NCI-H146 treated with DMSO at 0.1 percent for 48 hours (cell line): ENCODE measurements at regions not wholly inside any gene's neighbourhood (a gene's known extent, or its start where the extent isn't known, plus 50 kb on each side); places are given as distances from the start of the nearest gene placed in this dataset.

Experiments used
- DNase-seq: peaks from one replicate; lab custom pipeline; 2025; ENCODE audit not compliant: unreplicated experiment; lab: John Stamatoyannopoulos, UW

DNA sequence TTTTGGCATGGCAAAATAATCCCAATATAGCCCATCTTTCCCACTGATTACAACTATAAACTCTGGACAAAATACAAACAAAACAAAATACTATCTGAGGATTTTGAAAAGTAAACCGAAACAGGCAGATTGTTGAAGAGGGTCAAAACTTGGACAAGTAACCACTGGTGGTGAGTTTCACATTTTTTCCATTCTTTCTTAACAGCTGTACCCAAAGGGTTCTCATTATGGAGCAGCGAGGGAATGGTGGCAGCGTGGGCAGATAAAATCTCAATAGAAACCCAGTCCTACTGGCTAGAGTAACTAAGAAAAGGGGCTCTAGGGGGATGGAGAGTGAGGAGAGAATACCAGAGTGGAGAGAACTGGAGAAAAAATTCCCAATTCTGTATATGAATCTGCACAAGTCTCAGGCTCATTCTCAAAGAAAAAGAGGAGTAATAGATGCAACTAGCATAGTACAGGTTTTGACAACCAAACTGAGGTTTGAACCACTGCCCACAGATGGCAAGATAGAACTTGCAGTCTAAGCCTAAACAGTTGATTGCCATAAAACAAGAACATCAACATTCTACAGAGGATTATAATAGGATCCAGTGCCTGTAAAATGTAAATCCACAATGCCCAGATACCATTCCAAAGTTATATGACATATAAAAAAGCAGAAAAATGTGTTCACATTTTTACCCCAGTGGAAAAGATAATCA lies 284.5 kb downstream of the KCNRG start:
- no peak for DNase-seq

DNA sequence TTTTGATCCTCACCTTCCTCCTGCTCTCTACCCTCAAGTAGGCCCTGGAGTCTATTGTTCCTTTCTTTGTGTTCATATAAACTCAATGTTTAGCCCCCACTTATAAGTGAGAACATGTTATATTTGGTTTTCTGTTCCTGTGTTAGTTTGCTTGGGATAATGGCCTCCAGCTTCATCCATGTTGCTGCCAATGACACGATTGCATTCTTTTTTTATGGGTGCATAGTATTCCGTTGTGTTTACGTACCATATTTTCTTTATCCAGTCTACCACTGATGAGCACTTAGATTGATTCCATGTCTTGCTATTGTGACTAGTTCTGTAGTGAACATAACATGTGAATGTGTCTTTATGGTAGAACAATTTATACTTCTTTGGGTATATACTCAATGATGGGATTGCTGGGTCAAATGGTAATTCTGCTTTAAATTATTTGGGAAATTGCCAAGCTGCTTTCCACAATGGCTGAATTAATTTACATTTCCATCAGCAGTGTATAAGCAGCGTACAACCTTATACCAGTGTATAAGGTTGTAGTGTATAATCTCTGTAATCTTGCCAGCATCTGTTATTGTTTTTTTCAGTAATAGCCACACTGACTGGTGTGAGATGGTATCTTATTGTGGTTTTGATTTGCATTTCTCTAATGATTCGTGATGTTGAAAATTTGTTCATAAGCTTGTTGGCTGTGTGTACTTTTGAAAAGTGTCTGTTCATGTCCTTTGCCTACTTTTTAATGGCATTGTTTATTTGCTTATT lies 288.9 kb downstream of the KCNRG start:
- no peak for DNase-seq

DNA sequence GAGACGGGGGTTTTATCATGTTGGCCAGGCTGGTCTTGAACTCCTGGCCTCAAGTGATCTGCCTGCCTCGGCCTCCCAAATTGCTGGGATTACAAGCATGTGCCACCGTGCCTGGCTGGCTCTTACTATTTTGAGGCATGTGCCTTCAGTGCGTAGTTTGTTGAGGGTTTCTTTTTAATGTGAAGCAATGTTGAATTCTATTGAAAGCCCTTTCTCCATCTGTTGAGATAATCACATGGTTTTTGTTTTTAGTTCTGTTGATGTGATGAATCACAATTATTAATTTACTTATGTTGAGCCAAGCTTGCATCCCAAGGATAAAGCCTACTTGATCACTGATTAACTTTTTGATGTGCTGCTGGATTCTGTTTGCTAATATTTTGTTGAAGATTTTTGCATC lies 290.9 kb downstream of the KCNRG start:
- no peak for DNase-seq

DNA sequence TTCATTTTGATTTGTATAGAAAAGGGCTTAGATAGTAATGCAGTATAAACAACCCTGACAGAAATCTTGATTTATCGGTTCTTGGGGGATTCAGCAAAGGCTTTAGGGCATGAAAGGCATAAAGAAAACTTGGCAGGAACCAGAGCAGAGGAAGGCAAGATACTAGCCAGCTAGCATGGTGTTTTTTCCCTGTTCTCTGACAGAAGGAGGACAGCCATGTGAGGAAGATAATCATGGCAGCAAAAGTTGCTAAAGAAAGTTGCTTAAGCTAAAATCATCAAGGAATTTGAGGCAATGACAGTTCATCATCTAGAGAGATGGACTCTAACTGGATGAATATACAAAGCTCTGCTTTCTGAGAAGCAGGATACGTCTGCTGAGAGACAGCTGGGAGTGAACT lies 294.1 kb downstream of the KCNRG start:
- DNase-seq: no peak

DNA sequence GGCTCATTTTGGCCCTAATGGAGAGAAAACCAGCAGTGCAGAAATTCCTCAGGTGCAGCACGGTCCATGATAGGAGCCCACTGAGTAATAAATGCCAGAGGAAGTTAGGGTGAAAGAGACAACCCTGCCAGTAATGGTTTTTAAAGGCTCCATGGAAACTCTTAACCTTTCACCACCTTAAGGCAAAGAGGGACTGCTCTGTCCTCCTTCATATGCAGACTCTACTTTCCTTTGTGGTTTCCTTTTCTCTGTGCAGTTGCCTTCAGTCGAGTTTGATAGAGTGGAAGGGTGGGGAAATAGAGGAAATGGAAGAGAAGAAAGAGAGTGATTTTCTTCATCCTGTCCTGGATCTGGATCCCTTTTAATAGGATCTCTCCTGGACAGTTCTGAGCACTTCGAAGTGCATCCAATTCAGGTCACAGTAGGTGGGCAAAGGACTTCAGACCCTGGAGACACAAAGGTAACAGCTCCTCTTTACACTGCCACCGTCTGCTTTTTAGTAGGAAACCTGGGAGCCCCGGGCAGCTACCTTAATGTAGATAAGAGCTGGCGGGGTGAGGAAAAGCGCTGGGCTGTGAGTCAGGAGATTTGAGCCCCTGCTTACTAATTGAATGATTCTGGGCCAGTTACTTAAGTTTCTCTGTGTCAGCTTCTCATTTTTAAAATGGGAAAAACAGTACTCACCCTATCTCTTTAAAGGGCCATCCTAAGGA lies 294.8 kb downstream of the KCNRG start:
- no peak for DNase-seq

DNA sequence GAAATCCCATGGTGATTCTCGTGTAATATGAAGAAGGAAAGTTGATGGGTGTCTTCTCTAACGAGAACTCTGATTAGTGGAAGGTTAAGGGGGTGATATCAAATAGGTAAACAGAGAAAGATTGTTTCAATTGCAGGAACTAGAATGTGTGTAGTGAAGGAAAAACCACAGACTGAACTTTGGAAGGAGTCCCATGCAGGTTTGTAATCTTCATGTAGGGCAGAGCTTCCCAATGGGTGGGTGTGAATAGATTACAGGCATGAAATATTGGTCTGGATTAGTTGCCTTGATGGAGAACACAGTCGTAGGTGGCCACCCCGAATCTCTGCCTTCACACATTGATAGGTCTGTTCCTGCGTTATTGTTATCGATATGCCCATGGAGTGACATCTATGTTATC lies 295.5 kb downstream of the KCNRG start:
- no peak for DNase-seq

DNA sequence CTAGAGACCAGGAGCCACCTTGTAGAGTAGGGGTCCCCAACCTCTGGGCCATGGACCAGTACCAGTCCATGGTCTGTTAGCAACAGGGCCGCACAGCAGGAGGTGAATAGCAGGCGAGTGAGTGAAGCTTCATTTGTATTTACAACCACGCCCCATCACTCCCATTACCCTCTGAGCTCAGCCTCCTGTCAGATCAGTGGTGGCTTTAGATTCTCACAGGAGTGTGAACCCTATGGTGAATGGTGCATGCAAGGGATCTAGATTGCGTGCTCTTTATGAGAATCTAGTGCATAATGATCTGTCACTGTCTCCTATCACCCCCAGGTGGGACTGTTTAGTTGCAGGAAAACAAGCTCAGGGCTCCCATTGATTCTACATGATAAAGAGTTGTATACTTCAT lies 303.6 kb downstream of the KCNRG start:
- DNase-seq: no peak

DNA sequence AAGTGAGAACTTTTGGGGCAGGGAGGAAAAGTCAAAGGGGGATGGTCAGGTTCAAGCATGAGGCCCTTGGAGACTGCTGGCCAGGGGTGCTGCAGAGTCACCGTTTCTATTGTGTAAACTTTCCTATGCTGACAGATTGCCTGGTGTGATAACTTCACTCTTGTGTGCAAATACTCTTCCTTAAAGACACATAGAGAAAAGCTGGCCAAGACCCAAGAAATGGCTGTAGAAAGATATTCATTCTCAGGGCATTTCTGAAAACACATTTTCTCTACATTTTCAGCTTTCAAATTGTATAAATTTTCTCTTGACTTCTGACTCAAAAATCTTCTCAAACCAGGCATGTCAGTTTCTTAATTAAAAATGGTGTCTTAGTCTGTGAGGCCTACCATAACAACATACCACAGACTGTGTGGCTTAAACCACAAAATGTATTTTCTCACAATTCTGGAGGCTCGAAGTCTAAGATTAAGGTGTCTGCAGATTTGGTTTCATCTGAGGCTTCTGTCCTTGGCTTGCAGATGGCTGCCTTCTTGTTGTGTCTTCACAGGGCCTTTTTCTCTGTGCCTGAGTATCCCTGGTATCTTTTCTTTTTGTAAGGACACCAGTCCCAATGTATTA lies 304.5 kb downstream of the KCNRG start:
- no peak for DNase-seq

DNA sequence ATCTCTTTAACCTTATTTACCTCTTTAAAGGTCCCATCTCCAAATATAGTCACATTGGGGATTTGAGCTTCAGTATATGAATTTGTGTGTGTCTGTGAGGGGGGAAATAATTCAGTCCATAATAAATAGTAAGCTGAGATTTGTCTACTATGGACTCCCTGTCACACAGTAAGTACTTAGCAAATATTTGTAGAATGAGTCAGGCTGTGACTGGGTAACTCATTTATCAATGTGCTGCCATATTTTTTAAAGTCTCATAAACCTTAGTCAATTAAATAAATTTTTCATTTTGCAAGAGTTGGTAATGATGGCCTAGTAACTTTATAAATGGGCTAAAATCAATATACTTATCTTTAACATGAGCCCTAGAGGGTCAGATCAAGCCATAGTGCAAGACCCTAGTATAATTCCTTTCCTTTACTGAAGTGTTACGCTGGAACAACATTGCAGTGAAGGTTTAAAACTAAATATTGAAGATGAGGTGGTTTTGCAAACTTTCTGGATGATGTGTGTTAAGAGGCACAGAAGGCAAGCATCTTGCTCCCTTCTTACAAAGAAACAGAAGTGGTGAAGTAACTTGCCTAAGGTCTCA lies 305.1 kb downstream of the KCNRG start:
- peak; percentile 29 for DNase-seq

DNA sequence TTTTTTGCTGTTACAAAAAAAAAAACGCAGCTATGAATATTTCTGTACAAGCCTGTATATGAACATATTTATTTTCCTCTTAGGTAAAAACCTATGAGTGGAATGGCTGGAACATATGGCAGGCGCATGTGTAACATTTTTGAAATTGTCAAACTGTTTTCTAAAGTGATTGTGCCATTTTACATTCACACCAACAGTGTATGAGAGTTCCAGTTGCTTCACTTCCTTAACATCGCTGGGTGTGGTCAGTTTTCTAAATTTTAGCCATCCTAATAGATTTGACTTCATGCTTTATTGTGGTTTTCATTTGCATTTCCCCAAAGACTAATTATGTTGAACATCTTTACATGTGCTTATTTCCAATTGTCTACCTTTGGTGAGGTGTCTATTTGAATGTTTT lies 306.8 kb downstream of the KCNRG start:
- no peak for DNase-seq

DNA sequence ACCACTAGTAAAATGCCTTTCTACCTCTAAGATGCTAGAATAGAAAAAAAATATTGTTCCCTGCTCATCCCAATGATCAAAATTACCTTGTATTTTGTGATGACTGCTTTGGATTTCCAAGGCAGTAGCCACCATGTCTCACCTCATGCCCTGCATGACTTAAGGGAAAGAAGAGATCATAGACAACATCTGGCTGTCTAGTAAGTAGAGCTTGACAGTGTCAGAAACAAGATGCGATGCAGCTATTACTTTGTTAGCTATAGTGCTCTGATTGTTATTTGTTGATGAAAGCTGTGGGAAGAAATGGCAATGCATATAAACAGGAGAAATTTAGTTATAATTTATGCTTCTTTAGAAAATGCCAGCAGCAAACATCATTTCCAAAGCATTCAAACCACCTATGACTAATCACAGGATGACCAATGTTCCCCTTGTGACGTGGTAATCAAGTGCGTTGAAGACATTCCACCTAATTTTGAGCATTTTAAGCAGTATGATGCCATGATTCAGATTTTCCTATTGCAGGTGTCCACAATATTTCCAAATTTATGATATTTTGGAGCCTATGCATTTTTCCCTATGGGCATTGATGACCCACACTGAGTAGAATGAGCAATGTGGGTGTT lies 308.3 kb downstream of the KCNRG start:
- DNase-seq: no peak

DNA sequence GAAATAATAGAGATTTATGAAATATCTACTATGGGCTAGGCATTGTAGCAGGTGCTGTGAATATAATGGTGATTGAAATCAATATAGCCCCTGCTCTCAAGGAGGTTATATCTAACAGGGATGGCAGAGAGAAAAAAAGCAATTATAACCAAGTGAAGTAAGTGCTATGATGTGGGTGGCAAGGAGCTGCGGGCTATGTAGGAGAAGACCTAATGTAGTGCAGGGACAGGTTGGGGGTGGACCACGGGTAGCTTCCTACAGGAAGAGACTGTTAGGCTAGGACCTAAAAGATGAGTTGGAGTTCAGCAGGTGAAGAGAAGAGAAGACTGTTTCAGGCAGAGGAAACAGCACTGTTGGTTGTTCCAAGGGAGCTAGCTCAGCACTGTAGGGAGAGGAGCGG lies 311.0 kb downstream of the KCNRG start:
- no peak for DNase-seq

DNA sequence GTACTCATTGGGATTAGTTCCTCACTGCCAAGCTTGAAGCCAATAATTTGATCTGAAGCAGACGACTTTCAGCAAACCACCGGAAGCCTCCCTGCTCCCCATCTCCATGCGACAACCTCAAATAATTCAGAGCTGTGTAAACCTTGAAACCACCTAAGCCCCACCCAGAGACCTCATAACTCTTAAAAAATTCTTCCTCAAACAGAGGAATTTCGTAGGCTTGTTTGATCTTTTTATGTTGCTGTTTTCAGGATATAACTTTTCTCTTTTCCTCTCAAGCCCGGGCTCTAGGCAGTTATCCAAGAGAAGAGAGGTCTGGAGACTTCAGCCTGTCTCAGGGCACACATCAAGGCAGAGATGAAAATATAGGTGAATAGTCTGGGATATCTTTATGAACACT lies 311.6 kb downstream of the KCNRG start:
- DNase-seq: no peak

DNA sequence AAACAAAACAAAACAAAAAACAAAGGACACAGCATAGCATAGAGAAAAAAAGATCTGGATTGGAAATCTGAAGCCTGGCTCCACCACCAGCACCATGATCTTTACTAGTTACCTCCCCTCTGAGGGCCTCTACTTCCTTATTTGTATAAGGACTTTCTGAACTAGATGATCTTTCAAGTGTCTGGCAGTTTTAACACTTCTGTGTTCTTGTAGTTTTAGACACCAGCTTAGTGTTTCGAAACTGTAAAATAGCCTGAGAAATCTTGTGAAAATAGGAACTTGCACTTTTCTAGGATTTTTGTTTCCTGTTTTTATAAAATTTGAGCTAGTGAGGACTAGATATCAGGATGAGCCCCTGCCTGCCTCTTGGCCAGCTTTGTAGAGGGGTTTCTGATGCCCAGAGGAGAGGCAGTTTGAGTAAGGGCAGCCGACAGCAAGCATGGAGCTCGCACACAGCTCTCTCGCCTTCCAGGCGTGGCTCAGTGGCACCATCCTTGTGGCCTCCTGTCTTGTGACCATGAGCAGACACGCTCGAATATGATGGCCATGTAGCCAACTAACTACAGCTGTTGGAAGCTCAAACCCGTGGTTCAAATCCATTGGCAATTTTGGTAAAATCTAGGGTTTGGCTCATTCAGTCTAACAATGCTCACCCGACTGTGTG lies 319.0 kb downstream of the KCNRG start:
- no peak for DNase-seq

DNA sequence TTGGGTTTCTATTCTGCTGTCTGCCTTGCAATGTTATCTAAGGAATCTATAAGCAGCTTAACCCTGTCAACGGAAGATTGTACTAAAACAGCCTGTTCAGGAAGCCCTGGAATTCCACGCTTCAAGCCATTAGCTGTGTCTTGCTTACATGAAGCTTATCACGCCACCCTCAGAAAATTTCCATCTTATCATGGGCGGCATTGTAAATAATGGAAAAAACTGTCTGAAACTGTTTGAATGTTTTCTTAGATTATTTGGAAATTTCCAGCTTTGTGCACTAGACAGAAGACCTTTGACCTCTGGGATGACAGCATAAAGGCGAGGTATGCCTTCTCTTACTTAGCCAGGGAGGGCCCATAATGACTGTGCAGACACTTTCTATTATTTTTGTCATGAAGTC lies 319.7 kb downstream of the KCNRG start:
- no peak for DNase-seq

DNA sequence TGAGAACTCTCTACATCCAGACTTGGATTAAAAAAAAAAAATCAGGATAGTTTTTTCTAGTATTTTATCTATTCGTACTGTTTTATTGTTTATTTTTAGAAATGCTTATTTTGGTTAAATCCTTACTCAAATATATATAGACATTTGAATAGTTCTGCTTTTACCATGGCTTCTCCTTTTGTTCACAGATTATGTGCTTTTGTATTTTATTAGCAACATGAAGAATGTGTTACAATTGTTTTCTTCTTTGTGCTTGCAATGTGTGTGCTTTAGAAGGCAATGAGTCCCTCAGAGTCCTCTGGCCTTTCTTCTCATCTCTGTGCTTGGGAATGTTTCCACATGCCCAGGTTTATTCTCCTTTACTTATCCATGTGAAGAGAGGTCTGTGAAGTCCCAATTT lies 324.0 kb downstream of the KCNRG start:
- no peak for DNase-seq

DNA sequence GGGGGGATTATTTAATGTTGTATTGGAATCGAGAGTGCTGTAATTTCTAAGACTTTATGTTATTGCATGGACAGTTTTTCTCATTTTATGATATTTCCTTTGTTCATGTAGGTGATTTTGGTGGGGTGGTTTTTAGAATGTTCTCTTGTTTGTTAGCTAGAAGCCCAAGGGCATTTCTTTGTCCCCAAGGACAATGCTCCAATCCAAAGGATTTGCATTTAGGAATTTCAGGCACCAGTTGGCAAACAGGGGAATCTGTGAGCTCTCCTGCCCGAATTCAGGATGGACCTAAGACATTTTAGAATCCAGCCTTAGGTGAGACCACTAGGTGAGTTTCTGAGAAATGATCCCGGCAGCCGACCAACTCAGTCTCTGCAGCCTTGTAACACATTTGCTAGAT lies 324.9 kb downstream of the KCNRG start:
- no peak for DNase-seq

DNA sequence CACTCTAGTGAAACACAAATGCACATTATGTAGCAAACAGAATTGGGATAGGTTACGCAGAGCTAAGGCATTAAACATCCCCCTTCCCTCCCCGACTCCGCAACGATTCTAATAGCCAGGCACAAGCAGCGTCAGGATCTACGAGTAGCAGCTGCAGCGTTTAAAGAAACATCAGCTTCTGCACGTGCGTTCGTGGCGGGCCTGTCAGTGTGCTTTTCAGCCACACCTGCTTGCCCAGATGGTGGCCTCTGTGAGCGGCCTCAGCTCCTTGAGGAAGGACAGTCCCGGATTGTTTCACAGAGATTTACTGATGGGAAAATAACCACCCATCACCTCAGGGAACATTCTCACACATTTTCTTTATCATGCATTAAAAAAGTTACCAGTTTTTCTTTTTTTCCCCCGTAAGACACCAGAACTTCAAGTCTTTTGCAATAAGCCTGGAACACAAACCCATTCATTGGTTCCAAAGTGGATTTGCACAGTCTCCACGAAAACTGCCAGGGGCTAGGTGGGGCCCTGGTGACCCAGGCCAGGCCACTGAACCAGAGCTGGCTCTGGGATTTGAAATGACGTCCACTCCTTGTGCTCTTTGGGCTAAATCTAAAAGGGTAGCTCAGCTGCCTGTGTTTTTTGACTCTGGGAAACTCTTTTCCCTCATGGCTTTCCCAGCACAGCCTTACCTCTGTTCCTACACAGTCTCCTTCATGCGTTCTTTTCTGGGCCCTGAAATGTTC lies 325.5 kb downstream of the KCNRG start:
- no peak for DNase-seq

DNA sequence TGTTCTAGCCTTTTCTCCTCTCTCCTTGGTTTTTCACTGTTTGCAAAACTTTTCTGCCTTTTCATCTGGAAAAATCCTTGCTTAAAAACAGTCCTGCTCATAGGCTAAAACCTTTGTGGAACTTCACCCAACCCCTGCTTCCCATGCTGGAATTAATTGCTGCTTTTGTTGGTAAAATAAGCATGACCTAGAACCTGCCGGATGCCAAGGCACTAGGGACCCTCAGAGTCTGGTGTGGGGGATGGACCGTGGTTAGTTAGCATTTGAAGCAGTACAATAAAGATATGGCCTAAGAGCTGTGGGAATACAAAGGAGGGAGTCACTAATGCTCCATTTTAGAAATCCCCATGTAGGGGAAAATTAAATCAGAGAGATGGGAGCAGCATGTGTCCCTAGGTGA lies 326.3 kb downstream of the KCNRG start:
- DNase-seq: no peak

DNA sequence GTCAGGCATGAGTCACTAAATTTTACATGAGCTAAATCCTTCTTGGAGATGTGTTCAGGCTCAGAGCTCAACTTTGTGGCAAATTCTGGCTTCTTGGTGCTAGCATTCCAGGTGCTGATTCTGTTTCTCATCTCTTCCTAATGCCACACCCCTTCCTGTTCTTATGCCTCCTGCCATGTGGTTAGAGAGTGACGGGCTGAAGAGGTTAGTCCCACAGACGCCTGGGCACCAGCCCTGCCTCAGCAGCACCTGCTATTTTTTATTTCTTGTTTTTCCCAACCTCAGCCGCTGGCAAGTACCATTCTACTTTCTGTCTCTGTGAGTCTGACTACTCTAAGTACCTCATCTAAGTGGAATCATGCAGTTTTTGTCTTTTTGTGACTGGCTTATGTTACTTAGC lies 329.5 kb downstream of the KCNRG start:
- DNase-seq: no peak
